GM18867 (cell line): ENCODE measurements at regions not wholly inside any gene's neighbourhood (a gene's known extent, or its start where the extent isn't known, plus 50 kb on each side); places are given as distances from the start of the nearest gene placed in this dataset.
A peak's percentile ranks its signal among the peaks of the same experiment; 100 is the strongest.

Experiments
- ATAC-seq: cut with Tn5 transposase; IDR thresholded peaks from one replicate; pipeline ENCODE4 v1.9.1; 2021; ENCODE audit warnings: mild to moderate bottlenecking, moderate library complexity; ENCODE audit not compliant: unreplicated experiment

DNA sequence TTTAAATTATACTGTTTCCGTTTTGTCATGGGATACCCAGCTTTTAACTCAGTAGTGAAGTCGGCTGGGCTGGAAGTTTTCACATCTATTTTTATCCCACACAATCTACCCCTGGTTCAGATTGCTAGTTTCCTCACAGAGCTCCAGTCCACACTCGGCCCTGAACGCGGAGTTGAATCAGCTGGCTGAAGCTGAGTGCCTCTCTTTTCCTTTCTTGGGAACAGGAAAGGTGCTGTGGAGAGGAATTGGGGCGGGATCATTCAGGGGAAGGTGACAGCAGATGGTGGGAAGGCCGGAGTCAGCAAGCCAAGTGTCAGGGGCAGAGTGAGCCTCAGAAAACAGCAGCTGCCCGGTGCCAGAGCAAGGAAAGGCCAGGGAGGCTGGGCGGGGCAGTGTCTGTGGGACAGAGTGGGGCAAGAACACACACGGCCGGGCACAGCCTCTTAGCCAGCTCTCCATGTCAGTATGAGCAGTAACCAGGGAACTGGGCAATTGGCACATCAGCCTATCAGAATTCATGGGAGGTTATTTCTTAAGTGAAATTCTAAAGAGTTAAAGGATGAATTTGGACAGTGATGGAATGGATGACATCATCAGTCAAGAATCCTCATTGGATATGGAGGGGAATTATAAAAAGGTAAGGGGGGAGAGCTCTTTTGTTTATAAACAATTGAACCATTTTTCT is 135.7 kb upstream of the IL12A start:
- no peak for ATAC-seq

DNA sequence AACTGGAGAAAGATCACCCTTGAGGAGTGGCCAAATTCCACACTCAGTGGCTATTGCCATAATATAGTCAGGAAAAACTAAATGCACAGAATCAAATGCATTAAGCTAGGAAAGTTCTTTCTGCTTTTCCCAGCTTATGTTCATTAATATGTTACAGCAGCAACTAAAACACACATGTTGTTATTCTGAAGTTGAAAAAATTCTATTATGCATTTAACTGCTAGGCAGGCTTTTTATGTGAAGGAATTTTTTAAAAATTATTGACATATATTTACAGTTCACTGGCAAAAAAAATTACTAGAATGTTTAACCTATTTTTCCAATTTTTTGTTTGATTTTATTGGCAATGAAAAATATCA is 135.2 kb upstream of the IL12A start:
- ATAC-seq = no peak

DNA sequence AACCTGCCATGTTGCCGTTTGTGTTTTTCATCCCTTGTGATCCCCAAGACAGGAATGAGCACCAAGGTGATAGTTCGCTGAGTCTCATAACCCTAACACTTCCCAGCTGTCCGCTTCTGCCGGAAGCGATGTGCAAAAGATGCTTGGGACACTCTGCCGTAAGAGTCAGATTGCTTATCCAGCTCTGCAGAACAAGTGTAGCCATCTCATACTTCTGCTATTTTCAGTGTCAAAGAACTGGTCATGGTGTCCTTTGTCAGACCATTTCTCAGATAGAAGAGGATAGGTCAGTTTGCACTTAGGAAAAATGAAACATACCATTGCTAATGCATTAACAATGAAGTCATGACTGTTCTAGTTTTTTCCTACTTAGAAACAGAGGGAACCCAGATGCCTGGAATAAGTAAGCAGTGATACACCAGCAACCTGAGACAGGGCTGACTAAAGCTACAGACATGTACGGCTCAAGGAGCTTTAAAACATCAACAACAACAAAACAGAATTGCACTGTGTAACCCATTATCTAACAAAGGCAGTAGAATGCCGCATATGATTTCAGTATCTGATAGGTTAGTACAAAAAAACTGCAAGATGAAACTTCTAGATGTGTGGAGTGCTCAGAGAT is 134.0 kb upstream of the IL12A start:
- ATAC-seq = no peak

DNA sequence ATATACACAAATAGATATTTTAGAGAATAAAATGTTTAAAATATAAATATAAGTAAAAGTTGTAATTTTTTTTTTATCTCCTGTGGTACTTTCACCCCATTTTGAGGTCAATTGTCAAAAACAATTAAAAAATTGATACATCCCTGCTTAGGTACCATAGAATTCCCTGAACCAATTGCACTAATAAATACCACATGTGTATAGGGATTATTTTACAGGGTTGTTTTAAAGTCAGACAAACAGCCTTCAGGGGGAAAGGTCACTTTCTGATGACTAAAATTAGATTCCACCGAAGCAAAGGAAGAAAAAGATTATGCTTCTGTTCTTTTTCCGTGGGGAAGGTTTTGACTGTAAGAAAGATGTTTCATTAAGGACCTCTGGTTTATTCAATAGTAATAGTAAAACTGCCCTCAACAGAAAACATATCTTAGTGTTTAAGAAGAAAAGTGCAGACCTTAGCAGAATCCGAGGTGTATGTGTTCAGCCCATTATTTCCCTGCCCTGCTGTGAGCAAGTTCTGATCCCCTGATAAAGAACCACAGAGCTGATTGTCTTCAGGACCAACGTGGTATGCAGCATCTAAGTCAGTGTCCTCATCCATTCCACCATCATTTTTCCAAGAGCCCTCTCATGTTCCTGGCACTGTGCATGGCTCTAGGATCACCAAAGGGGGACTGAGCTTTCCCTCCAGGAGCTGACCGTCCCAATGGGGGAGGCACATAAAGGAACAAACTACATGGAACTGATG is 132.9 kb upstream of the IL12A start:
- ATAC-seq = no peak

DNA sequence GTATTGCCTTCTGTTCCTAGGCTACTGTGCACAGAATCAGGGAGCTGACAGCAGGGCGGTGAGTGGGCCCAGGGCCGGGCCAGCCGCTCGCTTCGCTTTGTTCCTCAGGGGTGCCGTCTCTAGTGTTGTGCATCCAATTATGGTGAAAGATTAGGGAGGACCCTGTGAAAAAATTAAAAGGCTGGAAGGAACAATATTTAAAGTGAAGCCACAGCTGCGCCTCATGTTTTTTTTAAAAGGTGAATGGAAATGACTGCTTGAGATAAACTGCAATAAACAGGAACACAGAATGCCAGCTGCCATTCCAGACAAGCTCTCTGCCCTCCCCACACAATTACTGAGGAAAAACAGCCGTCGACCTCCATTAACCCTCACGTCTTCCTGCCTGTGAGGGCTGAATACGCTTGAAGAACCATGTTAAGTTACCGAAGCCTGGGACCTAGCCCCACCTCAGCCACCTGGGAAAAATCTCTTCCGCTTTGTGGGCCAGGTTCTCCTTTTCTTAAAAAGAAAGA is 132.0 kb upstream of the IL12A start:
- ATAC-seq = no peak

DNA sequence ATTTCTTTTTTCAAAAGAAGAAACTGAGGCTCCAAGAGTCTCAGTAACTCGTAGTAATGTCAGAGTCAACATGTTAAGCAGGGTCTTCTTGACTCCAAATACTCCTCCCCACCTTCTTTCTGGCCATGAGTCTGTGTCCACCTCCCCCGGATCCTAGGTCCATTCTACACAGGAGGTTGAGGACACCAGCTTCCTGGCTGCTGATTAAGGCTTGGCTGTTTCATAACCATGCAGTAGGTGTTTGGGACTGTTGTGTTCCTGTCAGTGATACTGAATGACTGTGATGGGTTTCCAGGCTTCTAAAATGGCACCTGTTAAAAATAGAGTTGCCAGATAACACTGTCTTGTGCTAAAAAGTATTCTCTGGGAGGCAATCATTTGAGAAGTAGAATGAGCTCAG is 130.8 kb upstream of the IL12A start:
- ATAC-seq = no peak

DNA sequence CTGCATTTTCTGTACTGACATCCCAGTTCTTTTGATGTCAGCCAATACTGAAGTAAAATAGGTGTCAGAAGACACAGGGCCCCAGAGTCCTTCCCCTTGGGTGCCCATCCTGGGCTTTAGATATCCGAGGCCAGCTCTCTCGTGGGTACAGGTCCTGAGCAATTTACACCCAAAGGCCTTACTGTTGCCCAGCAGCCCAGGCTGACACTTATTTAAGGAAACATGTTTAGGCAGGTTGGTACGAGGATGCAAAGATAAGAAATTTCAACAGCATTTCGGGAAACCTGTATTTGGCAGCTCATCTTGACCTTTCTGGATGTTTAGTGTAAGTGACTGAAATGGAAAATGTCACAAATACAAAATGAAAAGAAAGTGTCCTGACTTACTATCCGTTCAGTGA is 130.0 kb upstream of the IL12A start:
- ATAC-seq = no peak

DNA sequence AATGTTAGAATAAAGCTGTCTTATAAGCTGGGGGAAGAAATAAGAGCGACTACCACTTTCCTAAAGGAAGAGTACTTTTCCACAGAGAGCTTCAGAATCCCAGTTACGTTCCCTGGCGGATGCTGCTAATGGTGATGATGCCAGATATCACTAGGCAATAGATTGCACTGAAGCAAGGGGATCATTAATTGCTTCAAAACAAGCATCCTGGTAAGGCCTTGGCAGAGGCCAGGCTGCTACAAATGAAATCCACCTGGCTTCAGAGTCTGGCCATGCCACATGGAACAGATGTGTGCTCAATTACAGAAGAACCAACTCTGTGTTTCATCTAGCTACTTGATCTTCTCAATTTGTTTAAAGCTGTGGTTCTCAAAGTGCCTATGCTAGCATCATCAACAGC is 129.2 kb upstream of the IL12A start:
- ATAC-seq = no peak

DNA sequence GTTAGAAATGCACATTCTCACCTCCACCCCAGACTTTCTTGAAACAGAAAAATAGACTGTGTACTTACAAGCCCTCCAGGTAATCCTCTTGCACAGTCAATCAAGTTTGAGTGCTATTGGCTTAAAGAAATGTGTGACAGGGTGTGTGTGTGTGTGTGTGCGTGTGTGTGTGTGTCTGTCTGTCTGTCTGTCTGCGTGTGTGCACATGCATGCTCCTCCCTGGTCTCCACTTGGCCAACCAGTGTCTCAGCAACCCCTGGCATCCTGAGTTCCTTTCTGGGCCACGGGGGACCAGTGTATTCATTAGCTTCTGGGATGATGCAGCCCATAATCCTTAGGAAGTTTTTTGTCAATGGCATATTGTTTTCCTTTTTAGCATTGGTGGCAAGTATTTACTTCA is 128.8 kb upstream of the IL12A start:
- no peak for ATAC-seq

DNA sequence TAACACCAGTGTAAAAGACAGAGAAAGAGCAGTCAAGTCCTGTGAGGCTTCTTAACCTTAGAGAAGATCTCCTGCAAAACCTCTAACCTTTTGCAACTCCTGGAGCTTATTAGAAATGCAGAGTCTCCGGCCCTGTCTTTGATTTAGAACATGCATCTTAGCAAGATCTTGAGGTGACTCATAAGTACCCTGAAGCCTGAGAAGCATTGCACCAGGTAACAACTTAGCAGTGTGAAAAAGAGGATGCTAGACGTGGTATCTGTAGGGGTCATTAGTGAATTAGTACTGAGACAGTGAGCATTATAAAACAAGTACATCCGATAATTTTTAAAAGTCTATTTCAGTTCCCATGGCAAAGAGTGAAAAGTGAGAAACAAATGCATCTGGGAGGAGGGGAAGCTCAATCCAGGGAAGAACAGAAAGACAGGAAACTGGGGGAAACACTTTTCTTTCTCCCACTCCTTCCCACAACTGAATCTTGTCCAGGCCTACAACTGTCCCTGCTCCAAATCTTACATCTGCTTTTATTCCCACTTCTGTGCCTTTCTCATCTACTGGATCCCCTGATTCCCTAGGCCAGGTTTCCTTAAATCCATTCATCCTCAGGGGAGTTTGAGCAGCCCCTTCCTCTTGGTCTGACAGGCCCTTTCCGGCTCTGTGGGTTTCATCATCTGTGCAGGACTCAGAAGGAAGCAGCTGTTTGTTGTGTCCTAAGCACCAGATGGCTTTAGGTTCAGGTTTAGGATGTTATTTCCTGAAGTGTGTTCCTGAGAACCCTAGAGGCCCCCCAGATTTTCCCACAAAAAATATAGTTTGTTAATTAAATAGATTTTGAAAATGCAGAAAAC is 128.1 kb upstream of the IL12A start:
- no peak for ATAC-seq

DNA sequence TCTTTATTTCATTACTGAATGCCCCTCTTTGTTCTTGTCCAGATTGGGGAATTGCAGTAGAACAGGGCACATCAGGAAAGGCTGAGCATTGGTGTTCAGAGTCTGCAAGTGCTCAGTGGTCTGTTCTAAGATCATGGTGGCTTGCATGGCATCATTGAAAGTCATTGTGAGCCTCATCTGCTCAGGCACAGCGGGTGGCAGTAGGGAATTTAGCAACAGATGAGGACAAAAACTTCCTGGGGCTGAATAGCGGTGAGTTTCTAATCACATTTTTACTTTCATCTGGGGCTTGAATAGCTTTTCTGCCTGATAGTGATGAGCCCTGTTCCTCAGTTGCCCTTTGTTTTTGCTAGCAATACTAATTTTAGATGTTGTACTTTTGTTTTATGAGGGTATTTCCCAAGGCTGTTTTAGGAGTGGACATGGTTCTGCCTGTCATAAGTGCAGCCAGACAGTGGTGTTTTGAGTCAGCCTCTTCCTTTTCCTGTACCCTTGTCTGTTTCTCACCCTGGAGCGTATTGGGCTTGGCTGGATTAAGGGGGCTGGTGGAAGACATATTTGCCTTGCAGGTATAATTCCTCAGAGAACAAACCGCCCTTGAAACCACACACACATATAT is 127.2 kb upstream of the IL12A start:
- peak; percentile 70 for ATAC-seq

DNA sequence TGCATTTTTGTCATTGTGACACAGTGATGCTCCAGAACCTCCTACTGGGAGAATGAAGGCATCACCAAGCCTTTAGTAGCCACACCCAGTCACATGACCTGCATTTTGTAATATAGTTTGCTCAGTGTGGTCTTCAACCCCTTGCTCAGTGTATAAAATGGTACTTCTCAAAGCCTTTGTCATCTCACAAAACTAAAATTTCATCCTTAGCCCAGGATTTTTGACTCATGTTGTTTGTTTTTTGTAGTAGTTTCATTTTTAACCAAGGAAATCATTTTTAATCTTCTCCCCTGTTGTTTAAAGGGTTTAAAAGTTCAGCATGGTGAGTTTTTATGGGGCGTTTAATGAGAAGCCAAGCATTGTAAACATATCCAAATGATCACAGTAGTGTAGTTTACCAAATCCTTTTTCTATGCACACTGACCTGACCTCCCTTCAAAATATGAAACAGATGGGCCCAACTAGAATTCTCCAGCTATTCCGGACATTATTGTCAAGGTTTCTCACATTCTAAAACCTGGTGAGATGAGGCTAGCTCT is 123.5 kb upstream of the IL12A start:
- ATAC-seq = no peak

DNA sequence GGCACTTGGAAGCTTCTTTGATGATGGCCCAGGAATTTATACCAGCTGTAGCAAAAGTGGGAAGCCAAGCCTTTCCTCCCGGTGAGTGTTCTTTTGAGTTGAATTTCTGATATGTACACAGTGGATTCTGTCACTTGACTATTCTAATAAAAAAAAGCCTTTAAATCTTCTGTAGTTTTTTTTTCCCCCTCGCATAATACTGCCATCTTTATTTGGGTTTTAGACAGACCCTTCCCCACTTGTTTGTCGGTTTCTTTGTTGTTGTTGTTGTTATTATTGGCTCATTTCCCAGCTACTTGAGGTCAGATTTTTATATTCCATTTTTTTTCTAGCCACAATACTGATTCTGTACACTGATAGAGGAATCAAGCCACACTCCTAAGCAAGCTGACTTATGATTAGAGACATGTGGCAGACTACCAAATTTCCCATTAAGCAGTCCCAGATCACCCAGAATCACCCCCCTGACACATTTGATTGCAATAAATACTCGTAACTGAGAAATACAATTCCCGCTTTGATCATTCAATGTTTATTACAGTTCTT is 122.4 kb upstream of the IL12A start:
- ATAC-seq = no peak

DNA sequence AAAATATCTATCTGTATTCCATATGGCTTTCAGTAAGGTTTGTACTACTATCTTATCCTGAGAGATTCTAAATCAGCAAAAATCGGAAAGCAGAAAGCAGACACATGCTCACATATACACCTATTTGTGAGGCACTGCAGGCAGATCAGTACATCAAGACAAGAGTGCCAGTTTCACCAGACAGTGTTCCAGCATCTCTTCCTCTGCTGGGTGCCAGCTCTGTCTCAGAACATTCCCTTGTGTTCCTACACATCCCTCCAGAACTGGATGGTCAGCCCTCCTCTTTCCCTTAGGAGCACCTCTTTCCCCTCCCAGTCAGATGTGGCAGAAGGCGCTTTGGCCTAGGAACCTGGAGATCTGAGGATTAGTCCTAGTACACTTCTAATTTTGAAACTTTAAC is 121.3 kb upstream of the IL12A start:
- no peak for ATAC-seq

DNA sequence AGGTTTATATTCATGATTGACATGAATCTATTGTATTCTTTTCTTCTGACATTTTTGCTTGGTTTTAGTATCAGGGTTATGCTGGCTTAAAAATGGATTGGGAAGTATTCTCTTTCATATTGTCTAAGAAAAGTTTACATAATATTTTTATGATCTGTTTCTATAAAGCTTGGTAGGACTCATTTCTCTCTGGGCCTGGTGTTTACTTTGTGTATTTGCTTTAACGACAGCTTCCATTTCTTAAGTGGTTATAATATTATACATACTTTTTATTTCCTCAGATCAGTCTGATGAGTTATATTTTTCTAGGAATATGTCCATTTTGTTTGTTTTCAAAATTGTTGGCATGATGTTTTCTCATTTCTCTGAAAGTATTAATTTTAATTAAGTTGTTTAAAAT is 117.9 kb upstream of the IL12A start:
- no peak for ATAC-seq

DNA sequence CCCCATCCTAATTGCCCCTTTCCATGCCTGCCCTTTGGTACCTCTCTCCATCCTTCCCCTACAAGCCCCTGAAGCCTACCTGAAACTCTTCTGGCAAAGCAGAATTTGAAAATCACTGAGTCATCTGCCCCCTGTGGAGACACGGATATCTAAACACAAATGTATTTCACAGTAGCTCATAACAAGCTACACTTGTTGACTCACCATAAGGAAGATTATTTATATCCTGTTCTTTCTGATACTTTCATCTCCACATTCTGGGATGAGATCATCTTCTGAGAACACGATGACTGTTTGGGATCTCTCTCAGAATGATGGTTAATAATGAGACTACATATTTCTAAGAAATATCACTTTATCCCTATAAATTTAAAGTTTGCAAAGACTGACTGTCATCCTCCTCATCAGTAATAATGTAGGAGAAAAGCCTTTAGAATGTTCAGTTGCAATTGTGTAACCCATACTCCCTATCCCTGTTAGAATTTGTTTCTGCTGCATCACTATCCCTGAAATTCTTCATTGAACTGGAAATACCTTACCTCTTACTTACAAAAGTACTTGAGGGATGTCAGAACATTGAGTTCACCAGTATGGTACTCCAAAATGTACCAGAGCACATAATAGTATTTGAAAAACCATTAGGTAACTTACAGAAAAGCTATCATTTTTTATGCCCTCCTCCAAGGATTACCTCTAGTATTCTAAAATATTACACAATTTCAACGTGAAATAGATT is 116.1 kb upstream of the IL12A start:
- ATAC-seq = no peak

DNA sequence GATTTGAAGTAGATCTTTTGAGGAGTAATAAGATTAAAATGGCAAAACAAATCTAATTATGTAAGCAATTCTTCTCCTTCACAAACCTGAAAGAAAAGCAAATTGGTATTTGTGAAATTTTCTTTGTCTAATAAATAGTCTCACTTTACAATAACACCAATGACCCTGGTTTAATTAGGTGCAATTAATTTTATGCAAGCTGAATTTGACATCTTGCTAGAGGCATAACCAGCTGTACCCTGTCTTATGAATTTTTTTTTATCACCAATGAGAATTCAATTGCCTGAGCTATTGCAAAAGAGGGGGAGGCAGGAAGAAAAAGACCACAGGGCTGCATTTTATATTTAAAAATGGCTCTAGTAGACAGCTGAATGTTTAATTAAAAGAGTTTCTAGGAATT is 113.5 kb upstream of the IL12A start:
- no peak for ATAC-seq

DNA sequence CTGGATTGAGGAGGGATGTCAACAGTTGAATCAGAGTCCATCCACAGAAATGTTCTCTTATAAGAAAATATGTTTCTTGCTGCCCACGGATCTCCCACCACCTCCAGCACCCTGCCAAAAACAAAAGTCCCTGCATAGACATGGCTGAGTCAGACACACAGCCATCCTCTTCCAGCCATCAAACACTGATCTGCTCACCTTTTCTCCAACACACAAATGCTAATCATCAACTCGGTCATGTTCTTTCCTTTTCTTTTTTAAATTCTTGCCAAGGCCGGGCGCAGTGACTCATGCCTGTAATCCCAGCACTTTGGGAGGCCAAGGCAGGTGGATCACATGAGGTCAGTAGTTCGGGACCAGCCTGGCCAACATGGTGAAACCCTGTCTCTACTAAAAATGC is 110.7 kb upstream of the IL12A start:
- no peak for ATAC-seq

DNA sequence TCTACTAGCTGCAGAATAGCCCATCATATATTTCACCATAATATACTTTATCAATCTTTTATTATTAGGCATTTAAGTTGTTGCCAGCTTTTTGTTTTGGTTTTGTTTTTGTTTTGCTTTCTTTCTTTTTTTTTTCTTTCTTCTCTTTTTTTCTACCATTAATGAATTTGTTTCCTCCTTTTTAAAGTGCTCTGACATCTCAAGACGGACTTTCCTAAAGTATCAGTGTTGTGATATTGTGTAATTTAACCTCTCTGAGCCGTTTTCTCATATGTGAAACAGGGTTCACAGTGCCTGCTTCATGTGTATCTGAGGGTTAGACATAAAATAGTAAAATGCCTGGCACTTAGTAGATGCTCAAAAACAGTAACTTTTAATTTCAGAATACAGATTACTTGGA is 109.5 kb upstream of the IL12A start:
- no peak for ATAC-seq

DNA sequence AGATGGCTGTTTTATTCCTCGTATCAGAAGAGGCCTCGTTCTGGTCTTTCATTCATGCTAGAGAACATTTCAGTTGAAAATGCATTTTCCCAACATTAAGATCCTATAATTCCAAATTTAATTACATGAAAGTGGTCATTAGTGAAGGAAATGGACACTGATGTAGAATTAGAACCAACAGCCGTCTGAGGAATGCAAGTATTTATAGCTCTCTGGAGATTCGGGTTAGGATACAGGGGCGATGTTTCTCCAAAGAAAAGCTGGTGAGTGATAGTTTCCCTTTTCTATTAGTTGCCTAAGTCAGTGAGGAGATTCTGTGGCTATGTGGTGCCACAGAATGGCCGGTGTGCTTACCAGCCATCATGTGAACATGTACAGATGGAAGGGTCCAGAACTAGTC is 109.0 kb upstream of the IL12A start:
- no peak for ATAC-seq
